GM12875 (cell line): ENCODE measurements at regions not wholly inside any gene's neighbourhood (a gene's known extent, or its start where the extent isn't known, plus 50 kb on each side); places are given as distances from the start of the nearest gene placed in this dataset.

Source experiments
- H3K4me3 ChIP-seq: one replicate; pipeline ENCODE4 v1.5.1; 2011; ENCODE audit warnings: low read depth, low read length, control low read depth
- TF ChIP-seq, protein P1 (sequence below): IDR thresholded peaks from 2 replicates; pipeline ENCODE4 v1.5.1; 2011; ENCODE audit warnings: low read depth, mild to moderate bottlenecking, control low read depth, inconsistent platforms, low read length, moderate library complexity, borderline replicate concordance; ENCODE audit not compliant: insufficient read depth

DNA sequence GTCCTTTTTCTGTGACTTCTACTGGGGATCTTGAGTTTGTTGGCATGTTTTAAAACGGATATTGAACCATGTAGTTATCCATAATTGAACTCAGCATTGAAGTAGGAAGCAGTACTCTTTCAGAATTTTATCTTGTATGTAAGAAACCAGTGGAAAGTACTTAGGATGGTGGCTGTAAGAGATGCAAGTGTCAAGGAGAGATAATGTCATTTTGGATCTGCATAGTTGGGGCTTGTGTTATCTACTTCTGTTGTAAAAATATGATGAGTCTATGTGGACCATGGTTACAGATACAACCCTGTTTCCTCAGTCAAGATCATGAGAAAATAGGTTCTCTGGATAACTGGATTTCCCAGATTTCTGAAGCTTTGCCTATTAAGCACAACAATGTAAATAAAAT, 113.7 kb downstream of the NAB1 start:
- TF ChIP-seq, protein P1, sequence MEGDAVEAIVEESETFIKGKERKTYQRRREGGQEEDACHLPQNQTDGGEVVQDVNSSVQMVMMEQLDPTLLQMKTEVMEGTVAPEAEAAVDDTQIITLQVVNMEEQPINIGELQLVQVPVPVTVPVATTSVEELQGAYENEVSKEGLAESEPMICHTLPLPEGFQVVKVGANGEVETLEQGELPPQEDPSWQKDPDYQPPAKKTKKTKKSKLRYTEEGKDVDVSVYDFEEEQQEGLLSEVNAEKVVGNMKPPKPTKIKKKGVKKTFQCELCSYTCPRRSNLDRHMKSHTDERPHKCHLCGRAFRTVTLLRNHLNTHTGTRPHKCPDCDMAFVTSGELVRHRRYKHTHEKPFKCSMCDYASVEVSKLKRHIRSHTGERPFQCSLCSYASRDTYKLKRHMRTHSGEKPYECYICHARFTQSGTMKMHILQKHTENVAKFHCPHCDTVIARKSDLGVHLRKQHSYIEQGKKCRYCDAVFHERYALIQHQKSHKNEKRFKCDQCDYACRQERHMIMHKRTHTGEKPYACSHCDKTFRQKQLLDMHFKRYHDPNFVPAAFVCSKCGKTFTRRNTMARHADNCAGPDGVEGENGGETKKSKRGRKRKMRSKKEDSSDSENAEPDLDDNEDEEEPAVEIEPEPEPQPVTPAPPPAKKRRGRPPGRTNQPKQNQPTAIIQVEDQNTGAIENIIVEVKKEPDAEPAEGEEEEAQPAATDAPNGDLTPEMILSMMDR = no peak

DNA sequence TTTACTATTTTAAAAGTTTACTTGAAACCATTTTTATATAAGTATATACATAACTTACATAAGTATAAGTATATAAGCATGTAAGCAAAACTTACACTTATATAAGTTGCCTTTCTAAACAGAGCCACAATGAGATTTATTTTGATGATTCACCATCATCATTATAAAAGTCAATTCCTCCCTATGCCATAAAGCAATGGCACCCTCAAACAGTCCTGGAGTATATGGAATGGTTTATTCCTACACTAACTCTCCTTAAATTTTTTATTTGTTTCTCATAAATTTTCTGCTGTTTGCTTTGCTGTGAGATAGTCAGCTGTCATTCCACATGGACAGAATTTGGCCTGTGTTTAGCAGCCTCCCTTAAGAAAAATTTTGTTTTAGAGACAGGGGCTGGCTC, 114.2 kb downstream of the NAB1 start:
- TF ChIP-seq, protein P1 = no peak

More for the DNA sequence above, 113.7 kb downstream of the NAB1 start:
- H3K4me3 ChIP-seq = no peak overlapping the region

DNA sequence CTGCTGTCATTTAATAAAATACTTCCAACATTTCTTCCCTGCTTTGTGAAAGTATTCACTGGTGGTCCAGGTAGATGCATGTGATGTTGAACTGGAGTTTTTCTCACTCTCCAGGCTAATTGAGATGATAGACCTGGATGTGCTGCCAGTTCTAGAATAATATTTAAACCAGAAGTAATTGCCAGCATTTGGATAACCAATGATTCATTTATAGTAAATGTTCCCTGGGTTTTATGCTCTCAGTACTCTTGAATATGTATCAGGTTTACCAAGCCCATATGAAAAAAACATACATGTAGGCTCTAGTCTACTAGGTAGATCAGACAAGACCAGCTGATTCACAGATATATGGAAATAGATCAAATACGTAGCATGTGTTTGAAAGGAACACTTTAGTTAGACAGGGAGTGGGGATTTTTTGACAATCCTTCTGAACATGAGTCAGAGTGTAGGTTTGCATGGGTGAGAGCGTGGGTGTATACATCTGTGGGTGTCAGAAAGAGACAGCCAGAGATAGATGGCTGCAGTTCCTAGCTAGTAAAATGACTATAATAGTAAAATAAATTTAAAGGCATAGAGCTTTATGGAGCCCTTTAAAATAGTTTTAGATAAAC, 115.1 kb downstream of the NAB1 start:
- no peak overlapping the region for H3K4me3 ChIP-seq
- TF ChIP-seq, protein P1 = no peak

More for the DNA sequence above, 114.2 kb downstream of the NAB1 start:
- H3K4me3 ChIP-seq = no peak overlapping the region

DNA sequence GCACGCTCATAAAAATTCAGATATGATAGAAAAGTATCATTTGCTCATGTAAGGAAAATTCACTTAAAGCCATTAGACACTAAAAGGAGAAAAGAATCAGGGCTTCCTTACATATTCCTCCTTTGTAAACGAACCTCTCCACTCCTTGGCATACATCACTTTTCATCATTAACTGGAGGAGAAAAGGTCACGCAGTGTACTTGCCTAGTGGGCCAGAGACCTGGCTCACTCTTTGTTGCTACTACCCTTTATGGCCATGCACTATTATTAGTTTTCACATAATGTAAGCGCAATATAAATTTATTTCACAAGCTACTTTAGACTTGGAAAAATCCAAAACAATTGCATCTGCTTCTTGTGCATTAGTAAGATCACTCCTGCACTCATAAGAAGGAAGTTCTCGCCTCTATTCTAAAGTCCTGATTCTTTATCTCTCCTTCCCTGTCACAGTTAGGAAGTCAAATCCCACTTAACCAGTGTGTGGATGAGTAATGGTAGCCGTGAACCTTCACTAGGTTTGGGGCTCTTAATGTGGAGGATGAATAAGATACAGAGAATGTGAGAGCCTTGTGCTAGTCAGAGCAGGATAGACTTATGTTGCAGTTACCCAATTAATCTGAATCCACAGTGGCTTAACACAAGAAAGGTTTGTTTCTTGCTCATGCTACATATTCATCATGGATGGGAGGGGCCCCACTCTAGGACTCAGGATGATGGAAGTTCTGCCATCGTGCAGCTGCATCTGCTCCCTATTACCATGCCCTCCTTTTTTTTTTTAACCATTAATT, 115.0 kb upstream of the GLS start:
- H3K4me3 ChIP-seq = no peak overlapping the region
- TF ChIP-seq, protein P1 = no peak

DNA sequence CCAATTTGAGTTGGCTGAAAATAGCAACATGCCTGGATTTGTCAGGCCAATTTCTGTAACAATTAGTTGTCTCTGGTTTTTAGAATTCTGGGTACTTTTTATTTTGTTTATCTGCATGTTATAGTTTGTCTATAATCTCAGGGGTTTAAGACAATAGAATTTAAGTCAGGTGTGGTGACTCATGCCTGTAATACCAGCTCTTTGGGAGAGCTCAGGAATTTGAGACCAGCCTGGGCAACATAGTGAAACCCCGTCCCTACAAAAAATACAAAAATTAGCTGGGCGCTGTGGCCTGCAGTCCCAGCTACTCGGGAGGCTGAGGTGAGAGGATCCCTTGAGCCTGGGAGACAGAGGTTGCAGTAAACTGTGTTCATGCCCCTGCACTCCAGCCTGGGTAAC, 114.4 kb upstream of the GLS start:
- no peak overlapping the region for H3K4me3 ChIP-seq
- TF ChIP-seq, protein P1 = no peak

DNA sequence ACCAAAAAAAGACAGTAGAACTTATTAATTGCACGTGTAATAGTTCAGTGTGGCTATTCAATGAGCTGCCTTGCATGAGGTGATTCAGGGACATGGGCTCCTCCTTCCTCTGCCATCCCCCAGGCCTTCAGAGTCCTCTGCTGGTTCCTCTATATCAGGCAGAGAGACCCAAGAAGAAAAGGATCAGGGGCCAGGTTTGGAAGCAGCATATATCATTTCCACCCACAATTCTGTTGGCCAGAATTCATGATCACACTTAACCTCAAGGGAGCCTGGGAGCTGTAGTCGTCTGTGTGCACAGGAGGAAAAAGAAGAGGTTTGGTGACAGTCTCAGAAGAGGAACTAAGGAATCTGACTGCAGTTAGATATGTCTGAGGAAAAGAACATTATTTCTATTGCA, 114.0 kb upstream of the GLS start:
- H3K4me3 ChIP-seq = no peak overlapping the region
- TF ChIP-seq, protein P1 = no peak

DNA sequence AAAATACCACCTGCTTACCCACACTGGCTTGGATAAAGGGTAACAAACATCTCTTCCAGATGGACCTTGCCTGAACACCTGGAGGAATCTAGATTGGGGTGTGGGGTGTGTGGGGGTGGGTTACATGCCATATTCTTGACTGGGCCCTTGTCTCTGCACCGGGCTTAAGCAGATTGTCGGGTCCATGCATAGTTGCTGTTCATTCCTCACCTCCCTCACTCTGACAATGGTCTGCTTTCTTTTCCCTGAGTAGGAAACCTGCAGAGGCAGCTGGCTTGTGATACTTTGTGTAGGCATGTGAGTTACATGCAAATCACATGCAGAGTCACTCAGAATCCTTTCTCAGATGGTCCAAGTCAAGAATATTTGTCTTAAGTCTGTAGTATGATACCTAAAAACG, 112.8 kb upstream of the GLS start:
- no peak overlapping the region for H3K4me3 ChIP-seq
- TF ChIP-seq, protein P1 = no peak
